IMR-90 (cell line): ENCODE measurements at regions not wholly inside any gene's neighbourhood (a gene's known extent, or its start where the extent isn't known, plus 50 kb on each side); places are given as distances from the start of the nearest gene placed in this dataset.

ENCODE experiments used
- ATAC-seq: fragments of 200-7000 bp; cut with Tn5 transposase; 2 replicates; pipeline ENCODE4 v1.9.1; 2020; ENCODE audit warnings: low read depth, mild to moderate bottlenecking, moderate library complexity
- BruUV-seq: library from RNA; stranded (reverse); fragments of 400-500 nt; replicated peaks from 2 replicates; lab custom pipeline; 2021; lab: Mats Ljungman, UMichigan
- CTCF ChIA-PET: fragments of 300-600 bp; formaldehyde crosslinking; extraction: SDS; loops from one replicate; lab custom pipeline; 2021; ENCODE audit warnings: antibody characterized with exemption; lab: Yijun Ruan, JAX
- POLR2A ChIA-PET: fragments of 300-600 bp; sonication (Branson Sonifier 250); formaldehyde crosslinking; loops from one replicate; lab custom pipeline; 2022; ENCODE audit warnings: antibody characterized with exemption; ENCODE audit not compliant: unreplicated experiment; lab: Charles Lee
- DNase-seq: peaks from one replicate; pipeline ENCODE4 v3.0.0; 2013
- H2AFZ ChIP-seq: replicated peaks from 2 replicates; pipeline ENCODE3; 2013; ENCODE audit warnings: low read length, mild to moderate bottlenecking; ENCODE audit not compliant: poor library complexity
- H2AK5ac ChIP-seq: 2 replicates; pipeline ENCODE4 v1.6.1; 2013; ENCODE audit warnings: low read depth, low read length, inconsistent platforms
- H2AK9ac ChIP-seq: replicated peaks from 2 replicates; pipeline ENCODE3; 2013; ENCODE audit warnings: mild to moderate bottlenecking, low read depth, low read length, moderate library complexity; ENCODE audit not compliant: poor library complexity
- H2BK120ac ChIP-seq: 2 replicates; pipeline ENCODE4 v1.6.1; 2013; ENCODE audit warnings: low read depth, low read length, inconsistent platforms
- H2BK15ac ChIP-seq: 3 replicates; pipeline ENCODE4 v1.6.1; 2013; ENCODE audit warnings: low read depth, low read length, inconsistent platforms
- H2BK20ac ChIP-seq: 2 replicates; pipeline ENCODE4 v1.6.1; 2013; ENCODE audit warnings: low read depth, mild to moderate bottlenecking, inconsistent platforms, low read length, moderate library complexity
- H2BK5ac ChIP-seq: 2 replicates; pipeline ENCODE4 v1.6.1; 2013; ENCODE audit warnings: mild to moderate bottlenecking, low read depth, low read length, inconsistent platforms; ENCODE audit not compliant: poor library complexity, severe bottlenecking
- H3K14ac ChIP-seq: replicated peaks from 2 replicates; pipeline ENCODE4 v1.6.1; 2013; ENCODE audit warnings: low read depth, low read length, inconsistent platforms
- H3K18ac ChIP-seq: 2 replicates; pipeline ENCODE4 v1.6.1; 2013; ENCODE audit warnings: low read depth, low read length, control low read depth
- H3K23ac ChIP-seq: 2 replicates; pipeline ENCODE4 v1.6.1; 2013; ENCODE audit warnings: low read depth, low read length, inconsistent platforms
- H3K27ac ChIP-seq: 2 replicates; pipeline ENCODE4 v1.5.1; 2013; ENCODE audit warnings: mild to moderate bottlenecking, control low read depth, low read length; ENCODE audit not compliant: insufficient read depth
- H3K27me3 ChIP-seq: 2 replicates; pipeline ENCODE4 v1.6.1; 2013; ENCODE audit warnings: low read length; ENCODE audit not compliant: control insufficient read depth, insufficient read depth
- H3K36me3 ChIP-seq: 2 replicates; pipeline ENCODE4 v1.6.1; 2013; ENCODE audit warnings: low read length, mixed read lengths; ENCODE audit not compliant: control insufficient read depth, insufficient read depth
- H3K4ac ChIP-seq: 2 replicates; pipeline ENCODE4 v1.6.1; 2013; ENCODE audit warnings: low read depth, low read length, inconsistent platforms
- H3K4me1 ChIP-seq: 2 replicates; pipeline ENCODE4 v1.6.1; 2013; ENCODE audit warnings: low read length, mixed read lengths; ENCODE audit not compliant: control insufficient read depth, insufficient read depth
- H3K4me2 ChIP-seq: 2 replicates; pipeline ENCODE4 v1.6.1; 2013; ENCODE audit warnings: low read depth, mild to moderate bottlenecking, control low read depth, low read length, moderate library complexity
- H3K4me3 ChIP-seq: 2 replicates; pipeline ENCODE4 v1.5.1; 2013; ENCODE audit warnings: low read depth, mild to moderate bottlenecking, control low read depth, low read length, moderate library complexity; ENCODE audit not compliant: insufficient read depth
- H3K56ac ChIP-seq: 2 replicates; pipeline ENCODE4 v1.6.1; 2013; ENCODE audit warnings: low read length, inconsistent platforms; ENCODE audit not compliant: insufficient read depth; ENCODE audit errors: extremely low read depth
- H3K79me1 ChIP-seq, 2 experiments: 2 replicates each; pipeline ENCODE4 v1.6.1; 2013; ENCODE audit warnings: low read length in 2 of 2, inconsistent platforms in 1 of 2, low read depth in 1 of 2
- H3K9ac ChIP-seq: 2 replicates; pipeline ENCODE4 v1.6.1; 2013; ENCODE audit warnings: low read depth, low read length, control low read depth
- H3K9me1 ChIP-seq: 2 replicates; pipeline ENCODE4 v1.6.1; 2013; ENCODE audit warnings: low read length, inconsistent platforms; ENCODE audit not compliant: insufficient read depth
- H3K9me3 ChIP-seq: 2 replicates; pipeline ENCODE4 v1.6.1; 2013; ENCODE audit warnings: low read length; ENCODE audit not compliant: control insufficient read depth, insufficient read depth
- H4K20me1 ChIP-seq: 2 replicates; pipeline ENCODE4 v1.6.1; 2013; ENCODE audit warnings: low read length, inconsistent platforms; ENCODE audit not compliant: insufficient read depth
- H4K5ac ChIP-seq: 2 replicates; pipeline ENCODE4 v1.6.1; 2013; ENCODE audit warnings: mild to moderate bottlenecking, low read depth, low read length, control low read depth
- H4K8ac ChIP-seq, 2 experiments: 2 replicates each; pipeline ENCODE4 v1.6.1; 2013; ENCODE audit warnings: low read depth in 2 of 2, low read length in 2 of 2, control low read depth in 1 of 2, inconsistent platforms in 1 of 2
- H4K91ac ChIP-seq: 2 replicates; pipeline ENCODE4 v1.6.1; 2013; ENCODE audit warnings: low read depth, low read length, inconsistent platforms; ENCODE audit not compliant: insufficient read depth
- SMC3 ChIP-seq: fragments of 150-350 bp; IDR thresholded peaks from 2 replicates; pipeline ENCODE4 v1.6.1; 2016; ENCODE audit warnings: low read depth, mild to moderate bottlenecking, antibody characterized with exemption, low read length, moderate library complexity
- dilution Hi-C: fragments of 300-500 bp; cut with HindIII; formaldehyde crosslinking; loops from one replicate; pipeline ENCODE4 v1.14.3; 2018; ENCODE audit warnings: low sequenced_read_pairs; ENCODE audit not compliant: unreplicated experiment
- in situ Hi-C: fragments of 300-500 bp; cut with MboI; formaldehyde crosslinking; loops from 3 replicates; pipeline ENCODE4 v1.14.3; 2019; ENCODE audit warnings: low sequenced_read_pairs, inconsistent platforms, mixed read lengths
- intact Hi-C: fragments of 100-400 bp; cut with micrococcal nuclease; formaldehyde crosslinking; loops from 2 replicates; pipeline ENCODE4 v1.10.0; 2022

DNA sequence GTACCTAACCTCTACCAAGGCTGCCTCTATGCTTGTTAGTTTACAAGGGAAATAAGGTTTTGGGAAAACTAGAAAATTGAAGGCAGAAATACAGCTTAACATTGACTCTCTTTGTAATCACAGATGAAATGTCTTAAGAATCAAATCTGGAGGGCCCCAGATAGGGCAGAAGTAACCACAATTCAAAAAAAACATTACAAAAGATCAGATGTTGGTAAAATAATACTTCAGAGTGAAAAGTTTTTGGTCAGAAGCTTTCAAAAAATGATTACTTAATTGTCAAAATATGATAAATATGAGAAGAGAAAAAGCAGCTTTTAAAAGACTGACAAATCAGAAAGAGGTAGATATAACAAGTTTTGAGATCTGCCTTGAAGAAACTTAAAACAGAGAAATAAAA, 425.1 kb upstream of the NECTIN3 start:
- H4K20me1 ChIP-seq = no peaks in the 10 kb centered on the region
- BruUV-seq = no TSS peak
- H2BK120ac ChIP-seq = no peak overlapping the region; the same call in 1 of the 2 replicates
- no peaks in the 10 kb centered on the region for H3K36me3 ChIP-seq
- H2BK5ac ChIP-seq = peak overlapping the region; percentile 46
- no peaks in the 10 kb centered on the region for H3K9me3 ChIP-seq
- intact Hi-C loops = no loop called here
- no peak overlapping the region for H3K4me2 ChIP-seq
- CTCF ChIA-PET = no interaction called here
- H3K27me3 ChIP-seq = no peaks in the 10 kb centered on the region
- DNase-seq = no peak
- H4K91ac ChIP-seq = no peak overlapping the region
- no peak overlapping the region for H3K27ac ChIP-seq
- peak; percentile 32 for ATAC-seq
- no peak overlapping the region for H2BK15ac ChIP-seq
- no peak overlapping the region for H4K5ac ChIP-seq
- peaks cover 4% of the 10 kb centered on the region for H3K4me1 ChIP-seq
- in situ Hi-C loops = no loop called here
- peak overlapping the region; percentile 37; the same call in 1 of the 2 replicates for H3K18ac ChIP-seq
- H3K23ac ChIP-seq = no peak overlapping the region
- H2AK5ac ChIP-seq = no peak overlapping the region
- 0 out of 2 replicates have a peak, but pooled peaks cover 2% of the 10 kb centered on the region for H3K9me1 ChIP-seq
- TF ChIP-seq SMC3 = no peak
- H2BK20ac ChIP-seq = no peak overlapping the region; the same call in 1 of the 2 replicates
- peak overlapping the region in 1 of 2 experiments; percentile 60; a peak in 1 of 4 replicates for H4K8ac ChIP-seq
- H2AFZ ChIP-seq = no peak overlapping the region
- no peak overlapping the region for H2AK9ac ChIP-seq
- H3K4ac ChIP-seq = no peak overlapping the region
- dilution Hi-C loops = no loop called here
- no peak overlapping the region for H3K14ac ChIP-seq
- H3K4me3 ChIP-seq = no peak overlapping the region
- H3K9ac ChIP-seq = no peak overlapping the region
- H3K56ac ChIP-seq = no peak overlapping the region
- no peaks in the 10 kb centered on the region for H3K79me1 ChIP-seq
- POLR2A ChIA-PET = no interaction called here
